ENCODE measurements at regions not wholly inside any gene's neighbourhood (a gene's known extent, or its start where the extent isn't known, plus 50 kb on each side); places are given as distances from the start of the nearest gene placed in this dataset.

DNA sequence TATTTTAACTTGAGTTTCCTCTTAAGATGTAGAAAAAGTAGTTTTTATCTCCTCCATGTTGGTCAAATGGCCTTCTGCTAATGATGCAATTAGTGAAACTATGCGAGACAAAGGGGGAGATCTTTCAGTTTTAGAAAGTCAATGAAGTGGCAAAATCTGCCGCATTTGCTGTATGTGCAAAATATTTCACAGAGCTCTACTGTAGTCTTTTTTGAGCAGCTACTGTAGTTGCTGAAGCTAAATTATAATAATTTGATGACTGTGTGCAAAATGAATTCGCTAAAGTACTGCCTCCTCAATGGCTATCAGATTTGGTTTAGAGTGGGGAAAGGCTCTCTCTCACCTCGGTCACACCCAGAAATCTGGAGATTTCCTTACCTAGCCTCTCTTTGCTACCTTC lies 267.6 kb upstream of the ZFP64 start:
- H3K9me3 ChIP-seq (ENCODE audit: control insufficient read depth in 5 of 5, low read length in 5 of 5) = peaks cover 0 to 2% (median 0%) of the 10 kb centered on the region in 5 donors
- no peaks in the 10 kb centered on the region for H3K36me3 ChIP-seq (ENCODE audit: control insufficient read depth in 5 of 5, insufficient read depth in 5 of 5, low read length in 5 of 5)
- H3K4me1 ChIP-seq (ENCODE audit: control insufficient read depth in 5 of 5, insufficient read depth in 5 of 5, low read length in 5 of 5) = no peaks in the 10 kb centered on the region
- H3K27me3 ChIP-seq (ENCODE audit: control insufficient read depth in 5 of 5, insufficient read depth in 4 of 5, low read length in 5 of 5) = no peaks in the 10 kb centered on the region
- H3K4me3 ChIP-seq (ENCODE audit: low read depth in 1 of 5, low read length in 5 of 5) = no peak overlapping the region
- no peak overlapping the region for H3K27ac ChIP-seq (ENCODE audit: low read depth, low read length)
- no peak overlapping the region for H3K9ac ChIP-seq (ENCODE audit: low read length in 5 of 5)

DNA sequence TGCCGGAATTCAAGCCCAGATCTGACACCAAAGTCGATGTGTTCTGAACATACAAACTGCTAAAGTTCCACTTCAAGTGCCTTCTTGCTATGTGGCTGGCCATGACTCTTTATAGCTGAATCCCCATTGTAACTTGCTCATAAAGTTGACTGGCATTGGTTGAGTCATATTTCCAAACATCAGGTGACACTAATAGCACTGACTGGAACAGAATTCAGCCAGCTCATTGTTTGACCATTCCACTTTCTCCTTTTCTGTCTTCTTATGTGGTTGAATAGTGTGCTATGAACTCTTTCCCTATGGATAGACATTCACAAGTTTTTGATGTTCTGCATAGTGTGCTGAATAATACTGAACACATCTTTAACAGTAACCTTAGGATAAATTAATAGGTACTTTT lies 266.2 kb upstream of the ZFP64 start:
- Histone ChIP-seq H3K36me3 (ENCODE audit: control insufficient read depth in 5 of 5, insufficient read depth in 5 of 5, low read length in 5 of 5) (no peaks in the 10 kb centered on the region), H3K27me3 (ENCODE audit: control insufficient read depth in 5 of 5, insufficient read depth in 4 of 5, low read length in 5 of 5) (no peaks in the 10 kb centered on the region), H3K9ac (ENCODE audit: low read length in 5 of 5) (no peak overlapping the region), H3K4me1 (ENCODE audit: control insufficient read depth in 5 of 5, insufficient read depth in 5 of 5, low read length in 5 of 5) (no peaks in the 10 kb centered on the region), H3K27ac (ENCODE audit: low read depth, low read length) (no peak overlapping the region), H3K9me3 (ENCODE audit: control insufficient read depth in 5 of 5, low read length in 5 of 5) (peaks cover 0 to 2% (median 0%) of the 10 kb centered on the region in 5 donors), H3K4me3 (ENCODE audit: low read depth in 1 of 5, low read length in 5 of 5) (no peak overlapping the region)

DNA sequence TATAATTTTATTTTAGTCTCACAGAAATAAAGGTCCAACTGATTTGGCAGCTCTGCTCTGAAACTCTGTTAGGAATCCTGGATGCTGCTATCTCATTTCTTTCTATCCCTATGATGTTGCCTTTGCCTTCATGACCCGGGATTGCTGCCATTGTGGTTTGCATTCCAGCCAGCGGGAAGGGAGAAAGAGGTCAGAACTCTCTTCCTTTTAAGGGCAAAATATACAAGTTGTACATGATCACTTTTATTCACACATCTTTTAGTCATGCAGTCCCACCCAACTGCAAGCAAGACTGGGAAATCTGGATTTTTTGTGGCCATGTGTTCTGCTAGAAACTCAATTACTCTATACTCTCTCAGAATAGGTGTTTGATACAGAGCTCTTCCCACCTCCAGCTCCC lies 263.1 kb upstream of the ZFP64 start:
- Histone ChIP-seq H3K27ac (ENCODE audit: low read depth, low read length) (no peak overlapping the region), H3K27me3 (ENCODE audit: control insufficient read depth in 5 of 5, insufficient read depth in 4 of 5, low read length in 5 of 5) (no peaks in the 10 kb centered on the region), H3K4me3 (ENCODE audit: low read depth in 1 of 5, low read length in 5 of 5) (no peak overlapping the region), H3K36me3 (ENCODE audit: control insufficient read depth in 5 of 5, insufficient read depth in 5 of 5, low read length in 5 of 5) (no peaks in the 10 kb centered on the region), H3K9me3 (ENCODE audit: control insufficient read depth in 5 of 5, low read length in 5 of 5) (no peaks in the 10 kb centered on the region), H3K4me1 (ENCODE audit: control insufficient read depth in 5 of 5, insufficient read depth in 5 of 5, low read length in 5 of 5) (no peaks in the 10 kb centered on the region), H3K9ac (ENCODE audit: low read length in 5 of 5) (no peak overlapping the region)

DNA sequence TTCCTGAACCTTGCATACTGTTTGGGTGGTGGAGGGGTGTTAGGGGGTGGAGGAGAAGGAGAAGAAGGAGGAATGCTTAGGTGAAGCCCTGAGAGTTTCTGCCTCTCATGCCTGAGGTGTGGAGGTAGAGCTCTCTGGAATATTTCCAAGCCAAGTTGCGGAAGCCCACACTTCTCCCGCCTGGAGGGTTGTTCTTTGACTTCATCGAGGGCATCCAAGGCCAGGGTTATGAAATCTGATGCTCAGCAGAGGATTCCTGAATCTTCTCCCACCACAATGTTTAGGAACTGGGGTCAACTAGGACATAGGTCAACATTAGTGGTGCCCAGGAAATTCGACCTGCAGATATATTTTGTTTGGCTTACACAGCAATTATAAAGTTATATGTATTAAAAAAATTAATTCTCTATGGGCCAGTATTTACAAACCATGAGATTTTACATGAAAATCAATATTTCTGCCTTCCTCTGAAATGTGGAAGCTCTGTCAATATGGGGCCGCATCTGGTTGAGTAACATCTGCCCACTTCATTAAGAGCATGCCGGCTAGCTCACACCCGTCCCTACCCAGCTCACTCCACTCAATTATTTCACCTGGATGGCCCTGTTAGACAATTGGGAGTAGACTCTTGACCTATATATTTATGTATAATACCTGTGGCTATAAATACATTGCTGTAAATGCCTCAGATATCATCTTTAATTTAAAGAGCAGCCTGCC lies 257.1 kb upstream of the ZFP64 start:
- H3K9me3 ChIP-seq (ENCODE audit: control insufficient read depth in 5 of 5, low read length in 5 of 5) = no peaks in the 10 kb centered on the region
- no peak overlapping the region for H3K9ac ChIP-seq (ENCODE audit: low read length in 5 of 5)
- no peaks in the 10 kb centered on the region for H3K27me3 ChIP-seq (ENCODE audit: control insufficient read depth in 5 of 5, insufficient read depth in 4 of 5, low read length in 5 of 5)
- no peaks in the 10 kb centered on the region for H3K4me1 ChIP-seq (ENCODE audit: control insufficient read depth in 5 of 5, insufficient read depth in 5 of 5, low read length in 5 of 5)
- H3K27ac ChIP-seq (ENCODE audit: low read depth, low read length) = no peak overlapping the region
- H3K36me3 ChIP-seq (ENCODE audit: control insufficient read depth in 5 of 5, insufficient read depth in 5 of 5, low read length in 5 of 5) = no peaks in the 10 kb centered on the region
- H3K4me3 ChIP-seq (ENCODE audit: low read depth in 1 of 5, low read length in 5 of 5) = no peak overlapping the region

DNA sequence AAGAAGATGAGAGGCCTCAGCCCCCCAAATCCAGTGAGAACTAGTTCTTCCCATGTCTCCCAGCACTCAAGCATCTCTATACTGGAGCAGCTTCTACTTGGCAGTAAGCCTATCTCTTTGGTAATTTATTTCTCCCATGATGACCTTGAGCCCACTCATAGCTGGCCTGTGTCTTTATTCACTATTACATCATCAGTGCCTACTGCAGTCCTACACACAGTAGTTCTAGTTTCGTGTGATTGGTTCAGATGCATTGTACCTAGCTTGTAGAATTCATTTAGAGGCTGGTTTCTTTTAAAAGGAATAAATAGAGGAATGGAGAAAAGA lies 255.6 kb upstream of the ZFP64 start:
- H3K9ac ChIP-seq (ENCODE audit: low read length in 5 of 5) = no peak overlapping the region
- no peaks in the 10 kb centered on the region for H3K27me3 ChIP-seq (ENCODE audit: control insufficient read depth in 5 of 5, insufficient read depth in 4 of 5, low read length in 5 of 5)
- no peaks in the 10 kb centered on the region for H3K4me1 ChIP-seq (ENCODE audit: control insufficient read depth in 5 of 5, insufficient read depth in 5 of 5, low read length in 5 of 5)
- H3K27ac ChIP-seq (ENCODE audit: low read depth, low read length) = no peak overlapping the region
- no peaks in the 10 kb centered on the region for H3K36me3 ChIP-seq (ENCODE audit: control insufficient read depth in 5 of 5, insufficient read depth in 5 of 5, low read length in 5 of 5)
- H3K4me3 ChIP-seq (ENCODE audit: low read depth in 1 of 5, low read length in 5 of 5) = no peak overlapping the region
- no peaks in the 10 kb centered on the region for H3K9me3 ChIP-seq (ENCODE audit: control insufficient read depth in 5 of 5, low read length in 5 of 5)

DNA sequence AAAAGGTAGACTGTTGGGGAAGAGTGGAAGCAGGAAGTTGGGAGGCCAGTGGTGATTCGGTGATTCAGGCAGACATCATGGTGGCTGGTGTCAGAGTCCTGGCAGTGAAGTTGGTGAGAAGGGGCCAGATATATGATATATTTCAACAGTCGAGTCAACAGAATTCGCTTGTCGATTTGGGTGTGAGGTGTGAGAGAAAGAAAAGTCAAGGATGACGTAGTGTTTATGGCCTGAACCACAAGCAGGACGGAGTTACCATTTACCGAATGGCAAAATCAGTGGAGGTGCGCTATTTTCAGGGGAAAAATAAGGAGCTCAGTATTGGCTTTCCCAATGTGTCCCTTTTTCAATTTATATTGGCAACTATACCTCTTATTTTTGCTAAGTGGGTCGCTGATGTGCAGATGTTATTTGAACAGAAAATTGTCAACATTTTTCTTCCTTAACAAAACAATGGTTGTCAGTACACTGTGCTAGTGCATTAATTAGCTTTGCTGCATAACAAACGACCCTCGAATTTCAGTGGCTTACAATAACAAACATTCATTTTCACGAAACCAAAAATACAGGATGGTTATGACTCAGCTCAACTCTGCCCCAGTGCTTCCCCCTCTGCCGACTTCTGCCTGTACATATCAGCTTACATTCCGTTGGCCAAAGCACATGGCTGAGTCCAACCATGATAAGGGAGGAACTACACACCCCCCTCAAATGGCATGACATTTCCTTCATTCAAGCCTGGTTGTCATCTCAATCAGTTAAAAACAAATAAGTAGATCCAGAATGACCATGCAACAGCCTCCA lies 255.0 kb upstream of the ZFP64 start:
- Histone ChIP-seq H3K4me3 (ENCODE audit: low read depth in 1 of 5, low read length in 5 of 5) (no peak overlapping the region), H3K27ac (ENCODE audit: low read depth, low read length) (no peak overlapping the region), H3K9ac (ENCODE audit: low read length in 5 of 5) (no peak overlapping the region), H3K4me1 (ENCODE audit: control insufficient read depth in 5 of 5, insufficient read depth in 5 of 5, low read length in 5 of 5) (no peaks in the 10 kb centered on the region), H3K9me3 (ENCODE audit: control insufficient read depth in 5 of 5, low read length in 5 of 5) (no peaks in the 10 kb centered on the region), H3K36me3 (ENCODE audit: control insufficient read depth in 5 of 5, insufficient read depth in 5 of 5, low read length in 5 of 5) (no peaks in the 10 kb centered on the region), H3K27me3 (ENCODE audit: control insufficient read depth in 5 of 5, insufficient read depth in 4 of 5, low read length in 5 of 5) (peaks cover 0 to 1% (median 0%) of the 10 kb centered on the region in 5 donors)

DNA sequence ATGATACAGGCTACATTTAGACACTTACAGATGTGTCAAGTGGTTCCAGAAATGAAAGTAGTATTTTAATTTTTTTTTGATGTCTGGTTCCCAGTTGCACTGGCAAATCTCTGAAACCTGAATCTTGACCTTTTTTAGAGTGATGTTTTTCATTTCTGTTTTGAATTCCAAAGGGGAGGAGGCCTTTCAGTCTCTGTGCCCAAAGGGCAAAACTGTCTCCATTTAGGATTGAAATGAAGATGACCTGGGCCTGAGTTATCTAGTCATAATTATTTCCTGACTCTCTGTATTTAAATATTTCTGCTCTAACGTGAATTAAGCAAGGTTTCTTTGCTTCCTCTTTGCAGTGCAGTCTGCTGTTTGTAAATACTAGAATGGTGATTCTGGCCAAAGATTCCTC lies 252.9 kb upstream of the ZFP64 start:
- Histone ChIP-seq H3K27ac (ENCODE audit: low read depth, low read length) (no peak overlapping the region), H3K36me3 (ENCODE audit: control insufficient read depth in 5 of 5, insufficient read depth in 5 of 5, low read length in 5 of 5) (no peaks in the 10 kb centered on the region), H3K27me3 (ENCODE audit: control insufficient read depth in 5 of 5, insufficient read depth in 4 of 5, low read length in 5 of 5) (peaks cover 0 to 2% (median 0%) of the 10 kb centered on the region in 5 donors), H3K9me3 (ENCODE audit: control insufficient read depth in 5 of 5, low read length in 5 of 5) (no peaks in the 10 kb centered on the region), H3K4me1 (ENCODE audit: control insufficient read depth in 5 of 5, insufficient read depth in 5 of 5, low read length in 5 of 5) (no peaks in the 10 kb centered on the region), H3K4me3 (ENCODE audit: low read depth in 1 of 5, low read length in 5 of 5) (no peak overlapping the region), H3K9ac (ENCODE audit: low read length in 5 of 5) (no peak overlapping the region)

DNA sequence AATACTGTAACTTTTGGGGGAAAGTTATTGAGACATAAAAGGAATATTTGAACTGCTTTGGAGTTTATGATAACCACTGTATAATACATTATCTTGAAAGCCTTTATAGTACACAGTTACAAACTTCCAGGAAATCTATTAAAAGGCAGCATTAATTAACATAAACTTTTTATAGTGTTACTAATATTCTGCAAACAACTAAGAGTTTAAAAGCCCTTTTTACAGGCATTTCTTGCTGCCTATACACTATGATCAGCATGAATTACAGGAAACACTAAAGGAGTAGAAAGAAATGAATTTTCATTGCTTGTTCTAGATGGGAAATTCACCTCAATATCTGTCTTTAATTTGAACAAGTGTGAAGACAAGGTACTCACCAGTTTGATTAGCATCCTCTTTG lies 252.3 kb upstream of the ZFP64 start:
- Histone ChIP-seq H3K4me3 (ENCODE audit: low read depth in 1 of 5, low read length in 5 of 5) (no peak overlapping the region), H3K27me3 (ENCODE audit: control insufficient read depth in 5 of 5, insufficient read depth in 4 of 5, low read length in 5 of 5) (peaks cover 0 to 2% (median 0%) of the 10 kb centered on the region in 5 donors), H3K9ac (ENCODE audit: low read length in 5 of 5) (no peak overlapping the region), H3K9me3 (ENCODE audit: control insufficient read depth in 5 of 5, low read length in 5 of 5) (no peaks in the 10 kb centered on the region), H3K27ac (ENCODE audit: low read depth, low read length) (no peak overlapping the region), H3K36me3 (ENCODE audit: control insufficient read depth in 5 of 5, insufficient read depth in 5 of 5, low read length in 5 of 5) (no peaks in the 10 kb centered on the region), H3K4me1 (ENCODE audit: control insufficient read depth in 5 of 5, insufficient read depth in 5 of 5, low read length in 5 of 5) (no peaks in the 10 kb centered on the region)

DNA sequence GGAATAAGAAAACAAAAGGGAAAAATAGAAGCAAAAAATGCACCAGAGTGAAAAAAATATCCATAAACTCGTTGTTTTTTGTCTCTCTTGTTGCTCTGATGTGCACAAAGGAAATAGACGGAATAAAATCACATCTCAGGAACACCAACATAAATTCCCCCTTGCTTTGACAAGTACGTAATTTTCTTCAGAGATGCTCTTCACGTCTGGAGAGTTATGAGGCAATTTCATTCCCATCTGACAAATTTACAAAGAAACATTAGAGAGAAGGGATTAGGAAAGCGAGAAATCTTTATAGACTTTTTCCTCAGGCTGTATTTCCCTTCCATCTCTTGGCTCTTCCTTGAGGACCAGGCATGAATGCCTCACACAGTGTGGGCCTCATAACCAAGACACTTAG lies 250.1 kb upstream of the ZFP64 start:
- no peak overlapping the region for H3K9ac ChIP-seq (ENCODE audit: low read length in 5 of 5)
- no peaks in the 10 kb centered on the region for H3K36me3 ChIP-seq (ENCODE audit: control insufficient read depth in 5 of 5, insufficient read depth in 5 of 5, low read length in 5 of 5)
- no peaks in the 10 kb centered on the region for H3K4me1 ChIP-seq (ENCODE audit: control insufficient read depth in 5 of 5, insufficient read depth in 5 of 5, low read length in 5 of 5)
- no peak overlapping the region for H3K4me3 ChIP-seq (ENCODE audit: low read depth in 1 of 5, low read length in 5 of 5)
- H3K27ac ChIP-seq (ENCODE audit: low read depth, low read length) = no peak overlapping the region
- peaks cover 0 to 2% (median 0%) of the 10 kb centered on the region in 5 donors for H3K27me3 ChIP-seq (ENCODE audit: control insufficient read depth in 5 of 5, insufficient read depth in 4 of 5, low read length in 5 of 5)
- no peaks in the 10 kb centered on the region for H3K9me3 ChIP-seq (ENCODE audit: control insufficient read depth in 5 of 5, low read length in 5 of 5)

DNA sequence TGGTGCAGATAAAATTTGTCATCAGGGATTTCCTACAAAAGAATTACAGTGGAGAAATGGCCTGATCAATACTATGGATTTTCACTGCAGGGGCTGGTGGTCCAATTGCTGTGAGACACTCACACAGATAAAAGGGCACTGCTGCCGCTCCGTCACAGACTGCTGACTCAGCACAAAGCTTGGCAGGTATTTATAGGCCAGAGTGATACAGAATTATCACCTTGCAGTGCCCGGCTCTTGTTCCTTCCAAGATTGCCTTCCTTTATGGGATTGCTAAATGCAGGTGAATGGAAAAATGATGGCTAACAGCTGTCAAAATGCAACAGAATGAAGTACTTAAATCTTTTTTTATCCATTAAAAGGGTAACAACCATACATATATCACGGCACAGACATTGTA lies 247.8 kb upstream of the ZFP64 start:
- no peaks in the 10 kb centered on the region for H3K9me3 ChIP-seq (ENCODE audit: control insufficient read depth in 5 of 5, low read length in 5 of 5)
- no peak overlapping the region for H3K4me3 ChIP-seq (ENCODE audit: low read depth in 1 of 5, low read length in 5 of 5)
- peaks cover 0 to 2% (median 0%) of the 10 kb centered on the region in 5 donors for H3K27me3 ChIP-seq (ENCODE audit: control insufficient read depth in 5 of 5, insufficient read depth in 4 of 5, low read length in 5 of 5)
- H3K36me3 ChIP-seq (ENCODE audit: control insufficient read depth in 5 of 5, insufficient read depth in 5 of 5, low read length in 5 of 5) = no peaks in the 10 kb centered on the region
- no peak overlapping the region for H3K9ac ChIP-seq (ENCODE audit: low read length in 5 of 5)
- H3K27ac ChIP-seq (ENCODE audit: low read depth, low read length) = no peak overlapping the region
- H3K4me1 ChIP-seq (ENCODE audit: control insufficient read depth in 5 of 5, insufficient read depth in 5 of 5, low read length in 5 of 5) = no peaks in the 10 kb centered on the region

All from subcutaneous abdominal adipose tissue (tissue), 5 donors.